CD4-positive, alpha-beta memory T cell (primary cell): ENCODE measurements at regions not wholly inside any gene's neighbourhood (a gene's known extent, or its start where the extent isn't known, plus 50 kb on each side); places are given as distances from the start of the nearest gene placed in this dataset.

Experiments used
- CTCF ChIA-PET: fragments of 350-600 bp; sonication (Branson Sonifier 250); formaldehyde crosslinking; loops from one replicate; lab custom pipeline; 2021; ENCODE audit warnings: inconsistent platforms; ENCODE audit not compliant: partially characterized antibody; lab: Charles Lee
- POLR2A ChIA-PET: fragments of 350-600 bp; sonication (Branson Sonifier 250); formaldehyde crosslinking; loops from one replicate; lab custom pipeline; 2021; ENCODE audit not compliant: partially characterized antibody; lab: Charles Lee
- DNase-seq, 5 donors: peaks; one replicate each; pipeline versions ENCODE4 v3.0.0 to v3.0.0-alpha.2; 2020 to 2022; ENCODE audit warnings: mixed read lengths in 1 of 5
- H3K27ac ChIP-seq: one replicate; pipeline ENCODE4 v1.7.0; 2013; ENCODE audit warnings: low read depth, low read length
- H3K27me3 ChIP-seq: 2 replicates; pipeline ENCODE4 v1.7.0; 2013; ENCODE audit warnings: mild to moderate bottlenecking, low read length, moderate library complexity; ENCODE audit not compliant: insufficient read depth
- H3K36me3 ChIP-seq: 2 replicates; pipeline ENCODE4 v1.7.0; 2013; ENCODE audit warnings: mild to moderate bottlenecking, low read length, moderate library complexity; ENCODE audit not compliant: insufficient read depth
- H3K4me1 ChIP-seq: 2 replicates; pipeline ENCODE4 v1.7.0; 2013; ENCODE audit warnings: mild to moderate bottlenecking, low read length, moderate library complexity; ENCODE audit not compliant: insufficient read depth
- H3K4me3 ChIP-seq, 2 donors: one replicate each; pipeline ENCODE4 v1.7.0; 2013; ENCODE audit warnings: low read length in 2 of 2, mild to moderate bottlenecking in 1 of 2
- H3K9me3 ChIP-seq, 2 donors: one replicate each; pipeline ENCODE4 v1.7.0; 2013; ENCODE audit warnings: low read length in 2 of 2, control low read depth in 1 of 2; ENCODE audit not compliant: control insufficient read depth in 1 of 2
- H3K27ac Mint-ChIP-seq, 7 donors: one replicate each; pipeline ENCODE4 v1.8.0; 2020 to 2021; ENCODE audit warnings: mixed read lengths in 7 of 7, mild to moderate bottlenecking in 6 of 7, inconsistent platforms in 3 of 7, moderate library complexity in 3 of 7
- H3K27me3 Mint-ChIP-seq, 2 donors: one replicate each; pipeline ENCODE4 v1.8.0; 2020 to 2021; ENCODE audit warnings: mixed read lengths in 2 of 2
- H3K36me3 Mint-ChIP-seq, 2 donors: one replicate each; pipeline ENCODE4 v1.8.0; 2020 to 2021; ENCODE audit warnings: mixed read lengths in 2 of 2, inconsistent platforms in 1 of 2, mild to moderate bottlenecking in 1 of 2
- H3K4me1 Mint-ChIP-seq, 4 donors: one replicate each; pipeline ENCODE4 v1.8.0; 2020 to 2021; ENCODE audit warnings: mixed read lengths in 4 of 4, mild to moderate bottlenecking in 1 of 4
- H3K4me3 Mint-ChIP-seq, 8 donors: one replicate each; pipeline ENCODE4 v1.8.0; 2020 to 2021; ENCODE audit warnings: mixed read lengths in 8 of 8, mild to moderate bottlenecking in 7 of 8, moderate library complexity in 6 of 8, inconsistent platforms in 3 of 8
- H3K9me3 Mint-ChIP-seq, 8 donors: one replicate each; pipeline ENCODE4 v1.8.0; 2020 to 2021; ENCODE audit warnings: mixed read lengths in 8 of 8, mild to moderate bottlenecking in 5 of 8, inconsistent platforms in 3 of 8, moderate library complexity in 1 of 8
- intact Hi-C: fragments of 100-400 bp; cut with micrococcal nuclease; formaldehyde crosslinking; loops from one replicate; pipeline ENCODE4 v1.15.1; 2023

GRCh38 chr3:26245236-26245635 lies 377.3 kb upstream of the LRRC3B start:
- no peaks in the 10 kb centered on the region for H3K4me1 ChIP-seq
- Mint-ChIP-seq H3K9me3 (peaks cover 0 to 9% (median 1%) of the 10 kb centered on the region in 8 donors), H3K4me1 (no peaks in the 10 kb centered on the region), H3K36me3 (no peaks in the 10 kb centered on the region), H3K27me3 (no peaks in the 10 kb centered on the region), H3K27ac (no peak overlapping the region), H3K4me3 (no peak overlapping the region)
- no peaks in the 10 kb centered on the region for H3K9me3 ChIP-seq
- ChIA-PET POLR2A (no interaction called here), CTCF (no interaction called here)
- intact Hi-C loops: no loop called here
- no peaks in the 10 kb centered on the region for H3K36me3 ChIP-seq
- no peak for DNase-seq
- H3K27me3 ChIP-seq: no peaks in the 10 kb centered on the region
- no peak overlapping the region for H3K27ac ChIP-seq
- H3K4me3 ChIP-seq: no peak overlapping the region

- POLR2A ChIA-PET: no interaction called here
- H3K27ac ChIP-seq: no peak overlapping the region
- intact Hi-C loops: no loop called here
Observed at GRCh38 chr3:26246901-26247300, 375.7 kb upstream of the LRRC3B start.

DNA sequence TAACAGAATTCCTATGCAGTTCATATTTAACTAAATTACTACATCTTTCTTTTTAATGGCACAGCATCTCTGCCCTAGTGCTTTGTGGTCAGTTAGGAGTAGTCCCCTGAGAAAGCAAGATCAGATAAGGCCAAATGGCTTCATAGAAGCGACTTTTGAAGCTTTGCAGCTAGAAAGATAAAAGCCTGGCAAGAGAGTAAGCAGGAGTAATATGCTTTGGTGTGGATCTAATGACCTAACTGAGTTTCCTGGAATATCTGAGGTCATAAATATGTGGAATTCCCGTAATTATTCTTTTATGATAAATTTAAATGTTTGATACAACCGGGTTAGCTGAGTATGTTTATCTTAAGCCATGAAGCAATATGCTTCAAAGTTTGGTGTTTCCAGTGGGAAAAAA lies 374.9 kb upstream of the LRRC3B start:
- intact Hi-C loops: no loop called here
- no peak for DNase-seq
- H3K27me3 Mint-ChIP-seq: no peaks in the 10 kb centered on the region
- no peak overlapping the region for H3K27ac ChIP-seq
- H3K4me3 Mint-ChIP-seq: no peak overlapping the region
- no peaks in the 10 kb centered on the region for H3K27me3 ChIP-seq
- no peaks in the 10 kb centered on the region for H3K9me3 ChIP-seq
- POLR2A ChIA-PET: no interaction called here
- H3K4me3 ChIP-seq: no peak overlapping the region
- H3K36me3 Mint-ChIP-seq: no peaks in the 10 kb centered on the region
- H3K36me3 ChIP-seq: no peaks in the 10 kb centered on the region
- H3K4me1 Mint-ChIP-seq: no peaks in the 10 kb centered on the region
- no peaks in the 10 kb centered on the region for H3K4me1 ChIP-seq
- no peak overlapping the region for H3K27ac Mint-ChIP-seq
- CTCF ChIA-PET: no interaction called here
- peaks cover 0 to 6% (median 1%) of the 10 kb centered on the region in 8 donors for H3K9me3 Mint-ChIP-seq

More at GRCh38 chr3:26246901-26247300, 375.7 kb upstream of the LRRC3B start:
- no peaks in the 10 kb centered on the region for H3K9me3 ChIP-seq
- DNase-seq: no peak
- CTCF ChIA-PET: no interaction called here
- Mint-ChIP-seq H3K27me3 (no peaks in the 10 kb centered on the region), H3K9me3 (peaks cover 0 to 8% (median 1%) of the 10 kb centered on the region in 8 donors), H3K36me3 (no peaks in the 10 kb centered on the region), H3K27ac (no peak overlapping the region), H3K4me3 (no peak overlapping the region), H3K4me1 (no peaks in the 10 kb centered on the region)
- H3K4me1 ChIP-seq: no peaks in the 10 kb centered on the region
- no peak overlapping the region for H3K4me3 ChIP-seq
- H3K36me3 ChIP-seq: no peaks in the 10 kb centered on the region
- no peaks in the 10 kb centered on the region for H3K27me3 ChIP-seq

- Histone ChIP-seq H3K36me3 (no peaks in the 10 kb centered on the region), H3K27ac (no peak overlapping the region), H3K9me3 (no peaks in the 10 kb centered on the region), H3K27me3 (no peaks in the 10 kb centered on the region), H3K4me3 (no peak overlapping the region), H3K4me1 (no peaks in the 10 kb centered on the region)
- Mint-ChIP-seq H3K4me3 (no peak overlapping the region), H3K9me3 (peaks cover 0 to 3% (median 0%) of the 10 kb centered on the region in 8 donors), H3K36me3 (no peaks in the 10 kb centered on the region), H3K27me3 (no peaks in the 10 kb centered on the region), H3K4me1 (no peaks in the 10 kb centered on the region), H3K27ac (no peak overlapping the region)
- POLR2A ChIA-PET: no interaction called here
- CTCF ChIA-PET: no interaction called here
- intact Hi-C loops: no loop called here
- DNase-seq: no peak
Observed at GRCh38 chr3:26252001-26252400, 370.6 kb upstream of the LRRC3B start.

DNA sequence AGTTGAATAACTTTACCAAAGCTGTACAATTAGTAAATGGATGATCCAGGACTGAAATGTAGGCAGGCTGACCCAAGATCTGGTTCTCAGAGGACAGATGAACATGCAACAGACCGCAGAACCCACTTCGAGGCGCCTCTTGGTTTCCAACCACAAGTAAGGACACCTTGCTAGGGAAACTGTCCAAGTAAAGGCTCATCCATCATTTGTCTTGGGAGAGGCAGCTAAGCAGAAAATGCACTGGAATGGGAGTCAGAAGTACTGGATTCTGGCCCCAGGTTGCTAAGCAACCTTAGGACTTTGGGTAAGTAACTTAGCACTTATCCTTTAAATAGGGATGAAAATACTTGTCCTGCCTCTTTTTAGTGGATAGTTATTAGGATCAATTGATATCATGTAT lies 366.3 kb upstream of the LRRC3B start:
- H3K27me3 Mint-ChIP-seq: no peaks in the 10 kb centered on the region
- H3K36me3 ChIP-seq: no peaks in the 10 kb centered on the region
- intact Hi-C loops: no loop called here
- no peaks in the 10 kb centered on the region for H3K4me1 Mint-ChIP-seq
- H3K9me3 ChIP-seq: no peaks in the 10 kb centered on the region
- ChIA-PET CTCF (no interaction called here), POLR2A (no interaction called here)
- H3K4me1 ChIP-seq: no peaks in the 10 kb centered on the region
- no peak overlapping the region for H3K27ac Mint-ChIP-seq
- no peak overlapping the region for H3K4me3 ChIP-seq
- DNase-seq: no peak
- H3K4me3 Mint-ChIP-seq: no peak overlapping the region
- no peaks in the 10 kb centered on the region for H3K27me3 ChIP-seq
- H3K27ac ChIP-seq: no peak overlapping the region
- H3K36me3 Mint-ChIP-seq: no peaks in the 10 kb centered on the region
- H3K9me3 Mint-ChIP-seq: peaks cover 0 to 3% (median 0%) of the 10 kb centered on the region in 8 donors

- no peak overlapping the region for H3K27ac Mint-ChIP-seq
- intact Hi-C loops: no loop called here
Observed at GRCh38 chr3:26259176-26259575, 363.4 kb upstream of the LRRC3B start.

GRCh38 chr3:26260139-26260538 lies 362.4 kb upstream of the LRRC3B start:
- Histone ChIP-seq H3K9me3 (no peaks in the 10 kb centered on the region), H3K4me3 (no peak overlapping the region), H3K4me1 (no peaks in the 10 kb centered on the region), H3K36me3 (no peaks in the 10 kb centered on the region), H3K27ac (no peak overlapping the region), H3K27me3 (no peaks in the 10 kb centered on the region)
- ChIA-PET CTCF (no interaction called here), POLR2A (no interaction called here)
- H3K27me3 Mint-ChIP-seq: no peaks in the 10 kb centered on the region
- no peak overlapping the region for H3K27ac Mint-ChIP-seq
- no peaks in the 10 kb centered on the region for H3K4me1 Mint-ChIP-seq
- H3K36me3 Mint-ChIP-seq: no peaks in the 10 kb centered on the region
- H3K9me3 Mint-ChIP-seq: peaks cover 0 to 6% (median 0%) of the 10 kb centered on the region in 8 donors
- no peak for DNase-seq
- intact Hi-C loops: no loop called here
- H3K4me3 Mint-ChIP-seq: no peak overlapping the region

More at GRCh38 chr3:26259176-26259575, 363.4 kb upstream of the LRRC3B start:
- Histone ChIP-seq H3K9me3 (no peaks in the 10 kb centered on the region), H3K27ac (no peak overlapping the region), H3K36me3 (no peaks in the 10 kb centered on the region), H3K4me3 (no peak overlapping the region), H3K4me1 (no peaks in the 10 kb centered on the region), H3K27me3 (no peaks in the 10 kb centered on the region)
- H3K9me3 Mint-ChIP-seq: peaks cover 0 to 6% (median 1%) of the 10 kb centered on the region in 8 donors
- no peaks in the 10 kb centered on the region for H3K4me1 Mint-ChIP-seq
- CTCF ChIA-PET: no interaction called here
- H3K36me3 Mint-ChIP-seq: no peaks in the 10 kb centered on the region
- H3K27me3 Mint-ChIP-seq: no peaks in the 10 kb centered on the region
- DNase-seq: no peak
- no peak overlapping the region for H3K4me3 Mint-ChIP-seq
- POLR2A ChIA-PET: no interaction called here

- Histone ChIP-seq H3K27me3 (no peaks in the 10 kb centered on the region), H3K4me3 (no peak overlapping the region), H3K27ac (no peak overlapping the region), H3K36me3 (no peaks in the 10 kb centered on the region), H3K4me1 (no peaks in the 10 kb centered on the region), H3K9me3 (no peaks in the 10 kb centered on the region)
- Mint-ChIP-seq H3K27ac (no peak overlapping the region), H3K4me1 (no peaks in the 10 kb centered on the region), H3K4me3 (no peak overlapping the region), H3K36me3 (no peaks in the 10 kb centered on the region), H3K27me3 (no peaks in the 10 kb centered on the region), H3K9me3 (peaks cover 0 to 4% (median 0%) of the 10 kb centered on the region in 8 donors)
- intact Hi-C loops: no loop called here
- CTCF ChIA-PET: no interaction called here
- POLR2A ChIA-PET: no interaction called here
- DNase-seq: no peak
Observed at GRCh38 chr3:26264708-26265107, 357.9 kb upstream of the LRRC3B start.
